ENCODE measurements at regions not wholly inside any gene's neighbourhood (a gene's known extent, or its start where the extent isn't known, plus 50 kb on each side); places are given as distances from the start of the nearest gene placed in this dataset.
"Not testable (repeated sequence)": the region's sequence is repeated elsewhere in the genome, so short reads cannot be mapped to it uniquely, and the experiment has no call there.

- ChIA-PET CTCF (interaction anchor here (0.6 kb wide), 1 partner anchor 30 kb away, joined by 5 read pairs; no protein-coding TSS in a partner anchor), POLR2A (no interaction called here)
- TF ChIP-seq, protein P1, sequence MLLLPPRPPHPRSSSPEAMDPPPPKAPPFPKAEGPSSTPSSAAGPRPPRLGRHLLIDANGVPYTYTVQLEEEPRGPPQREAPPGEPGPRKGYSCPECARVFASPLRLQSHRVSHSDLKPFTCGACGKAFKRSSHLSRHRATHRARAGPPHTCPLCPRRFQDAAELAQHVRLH (tag by site-specific recombination; IDR thresholded peaks at IDR 0.05): no peak
- TF ChIP-seq ZNF843 (tag by site-specific recombination; IDR thresholded peaks at IDR 0.05): no peak
- TF ChIP-seq, protein P2, sequence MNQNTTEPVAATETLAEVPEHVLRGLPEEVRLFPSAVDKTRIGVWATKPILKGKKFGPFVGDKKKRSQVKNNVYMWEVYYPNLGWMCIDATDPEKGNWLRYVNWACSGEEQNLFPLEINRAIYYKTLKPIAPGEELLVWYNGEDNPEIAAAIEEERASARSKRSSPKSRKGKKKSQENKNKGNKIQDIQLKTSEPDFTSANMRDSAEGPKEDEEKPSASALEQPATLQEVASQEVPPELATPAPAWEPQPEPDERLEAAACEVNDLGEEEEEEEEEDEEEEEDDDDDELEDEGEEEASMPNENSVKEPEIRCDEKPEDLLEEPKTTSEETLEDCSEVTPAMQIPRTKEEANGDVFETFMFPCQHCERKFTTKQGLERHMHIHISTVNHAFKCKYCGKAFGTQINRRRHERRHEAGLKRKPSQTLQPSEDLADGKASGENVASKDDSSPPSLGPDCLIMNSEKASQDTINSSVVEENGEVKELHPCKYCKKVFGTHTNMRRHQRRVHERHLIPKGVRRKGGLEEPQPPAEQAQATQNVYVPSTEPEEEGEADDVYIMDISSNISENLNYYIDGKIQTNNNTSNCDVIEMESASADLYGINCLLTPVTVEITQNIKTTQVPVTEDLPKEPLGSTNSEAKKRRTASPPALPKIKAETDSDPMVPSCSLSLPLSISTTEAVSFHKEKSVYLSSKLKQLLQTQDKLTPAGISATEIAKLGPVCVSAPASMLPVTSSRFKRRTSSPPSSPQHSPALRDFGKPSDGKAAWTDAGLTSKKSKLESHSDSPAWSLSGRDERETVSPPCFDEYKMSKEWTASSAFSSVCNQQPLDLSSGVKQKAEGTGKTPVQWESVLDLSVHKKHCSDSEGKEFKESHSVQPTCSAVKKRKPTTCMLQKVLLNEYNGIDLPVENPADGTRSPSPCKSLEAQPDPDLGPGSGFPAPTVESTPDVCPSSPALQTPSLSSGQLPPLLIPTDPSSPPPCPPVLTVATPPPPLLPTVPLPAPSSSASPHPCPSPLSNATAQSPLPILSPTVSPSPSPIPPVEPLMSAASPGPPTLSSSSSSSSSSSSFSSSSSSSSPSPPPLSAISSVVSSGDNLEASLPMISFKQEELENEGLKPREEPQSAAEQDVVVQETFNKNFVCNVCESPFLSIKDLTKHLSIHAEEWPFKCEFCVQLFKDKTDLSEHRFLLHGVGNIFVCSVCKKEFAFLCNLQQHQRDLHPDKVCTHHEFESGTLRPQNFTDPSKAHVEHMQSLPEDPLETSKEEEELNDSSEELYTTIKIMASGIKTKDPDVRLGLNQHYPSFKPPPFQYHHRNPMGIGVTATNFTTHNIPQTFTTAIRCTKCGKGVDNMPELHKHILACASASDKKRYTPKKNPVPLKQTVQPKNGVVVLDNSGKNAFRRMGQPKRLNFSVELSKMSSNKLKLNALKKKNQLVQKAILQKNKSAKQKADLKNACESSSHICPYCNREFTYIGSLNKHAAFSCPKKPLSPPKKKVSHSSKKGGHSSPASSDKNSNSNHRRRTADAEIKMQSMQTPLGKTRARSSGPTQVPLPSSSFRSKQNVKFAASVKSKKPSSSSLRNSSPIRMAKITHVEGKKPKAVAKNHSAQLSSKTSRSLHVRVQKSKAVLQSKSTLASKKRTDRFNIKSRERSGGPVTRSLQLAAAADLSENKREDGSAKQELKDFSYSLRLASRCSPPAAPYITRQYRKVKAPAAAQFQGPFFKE (tag by site-specific recombination; IDR thresholded peaks at IDR 0.05; ENCODE audit: borderline replicate concordance): no peak
- no peak for TF ChIP-seq SCRT1 (tag by site-specific recombination; IDR thresholded peaks at IDR 0.05; ENCODE audit: borderline replicate concordance)
- TF ChIP-seq ZNF433 (tag by site-specific recombination; IDR thresholded peaks at IDR 0.05; ENCODE audit: low read depth): no peak
- no peak for TF ChIP-seq ZNF626 (tag by site-specific recombination; IDR thresholded peaks at IDR 0.05)
- TF ChIP-seq ZNF394 (tag by site-specific recombination; IDR thresholded peaks at IDR 0.05; ENCODE audit: borderline replicate concordance): no peak
- no peak for TF ChIP-seq TCF7L2 (IDR thresholded peaks at IDR 0.05; ENCODE audit: borderline replicate concordance, low read depth, low read length)
- no peak for TF ChIP-seq ZNF335 (tag by site-specific recombination; conservative IDR thresholded peaks at IDR 0.05)
- TF ChIP-seq, protein P3, sequence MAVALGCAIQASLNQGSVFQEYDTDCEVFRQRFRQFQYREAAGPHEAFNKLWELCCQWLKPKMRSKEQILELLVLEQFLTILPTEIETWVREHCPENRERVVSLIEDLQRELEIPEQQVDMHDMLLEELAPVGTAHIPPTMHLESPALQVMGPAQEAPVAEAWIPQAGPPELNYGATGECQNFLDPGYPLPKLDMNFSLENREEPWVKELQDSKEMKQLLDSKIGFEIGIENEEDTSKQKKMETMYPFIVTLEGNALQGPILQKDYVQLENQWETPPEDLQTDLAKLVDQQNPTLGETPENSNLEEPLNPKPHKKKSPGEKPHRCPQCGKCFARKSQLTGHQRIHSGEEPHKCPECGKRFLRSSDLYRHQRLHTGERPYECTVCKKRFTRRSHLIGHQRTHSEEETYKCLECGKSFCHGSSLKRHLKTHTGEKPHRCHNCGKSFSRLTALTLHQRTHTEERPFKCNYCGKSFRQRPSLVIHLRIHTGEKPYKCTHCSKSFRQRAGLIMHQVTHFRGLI (tag by site-specific recombination; IDR thresholded peaks at IDR 0.05): no peak
- TF ChIP-seq KLF1 (tag by site-specific recombination; IDR thresholded peaks at IDR 0.05): no peak
- TF ChIP-seq PRDM1 (tag by site-specific recombination; IDR thresholded peaks at IDR 0.05): no peak
- TF ChIP-seq HOXD13 (CRISPR knock-in tag; IDR thresholded peaks at IDR 0.05; ENCODE audit: borderline replicate concordance): no peak
- TF ChIP-seq ZNF777 (tag by site-specific recombination; IDR thresholded peaks at IDR 0.05; ENCODE audit: borderline replicate concordance): no peak
- TF ChIP-seq KLF10 (tag by site-specific recombination; IDR thresholded peaks at IDR 0.05): no peak
- TF ChIP-seq, protein P4, sequence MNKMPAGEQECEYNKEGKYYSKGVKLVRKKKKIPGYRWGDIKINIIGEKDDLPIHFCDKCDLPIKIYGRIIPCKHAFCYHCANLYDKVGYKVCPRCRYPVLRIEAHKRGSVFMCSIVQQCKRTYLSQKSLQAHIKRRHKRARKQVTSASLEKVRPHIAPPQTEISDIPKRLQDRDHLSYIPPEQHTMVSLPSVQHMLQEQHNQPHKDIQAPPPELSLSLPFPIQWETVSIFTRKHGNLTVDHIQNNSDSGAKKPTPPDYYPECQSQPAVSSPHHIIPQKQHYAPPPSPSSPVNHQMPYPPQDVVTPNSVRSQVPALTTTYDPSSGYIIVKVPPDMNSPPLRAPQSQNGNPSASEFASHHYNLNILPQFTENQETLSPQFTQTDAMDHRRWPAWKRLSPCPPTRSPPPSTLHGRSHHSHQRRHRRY (tag by site-specific recombination; IDR thresholded peaks at IDR 0.05): no peak
- no peak for TF ChIP-seq EGR2 (tag by site-specific recombination; IDR thresholded peaks at IDR 0.05; ENCODE audit: low read depth)
- Histone ChIP-seq H3K4me3 (ENCODE audit: low read depth, low read length) (no peak overlapping the region), H3K27ac (ENCODE audit: extremely low read depth, low read depth, low read length) (no peak overlapping the region), H3K9me3 (ENCODE audit: control insufficient read depth, insufficient read depth, low read depth, low read length) (no peaks in the 10 kb centered on the region), H3K36me3 (ENCODE audit: control insufficient read depth in 2 of 2, insufficient read depth in 1 of 2, low read length in 2 of 2) (no peaks in the 10 kb centered on the region), H3K4me1 (ENCODE audit: control insufficient read depth, insufficient read depth, low read length) (no peaks in the 10 kb centered on the region)
These were observed 92.8 kb upstream of the SLCO6A1 start for GRCh38 chr5:102591650-102592049.

- CTCF ChIA-PET; H3K4me1 ChIP-seq (ENCODE audit: control insufficient read depth, insufficient read depth, low read length); H3K27ac ChIP-seq (ENCODE audit: extremely low read depth, low read depth, low read length); H3K4me3 ChIP-seq (ENCODE audit: low read depth, low read length); H3K36me3 ChIP-seq (ENCODE audit: control insufficient read depth in 2 of 2, insufficient read depth in 1 of 2, low read length in 2 of 2); POLR2A ChIA-PET; H3K9me3 ChIP-seq (ENCODE audit: control insufficient read depth, insufficient read depth, low read depth, low read length): not testable (repeated sequence)
These were observed 93.8 kb upstream of the SLCO6A1 start for GRCh38 chr5:102592586-102592985.
